Spinal cord (tissue), 9 donors: ENCODE measurements at regions not wholly inside any gene's neighbourhood (a gene's known extent, or its start where the extent isn't known, plus 50 kb on each side); places are given as distances from the start of the nearest gene placed in this dataset.
A peak's percentile ranks its signal among the peaks of the same experiment; 100 is the strongest.

Experiments used
- DNase-seq, 6 donors: peaks; one replicate each; pipeline versions ENCODE4 v3.0.0 to v3.0.0-alpha.2; 2013 to 2015; ENCODE audit warnings: low spot score in 6 of 6, low read depth in 4 of 6
- H3K27ac ChIP-seq: one replicate; pipeline ENCODE4 v1.5.1; 2013; ENCODE audit warnings: low read depth, low read length, control low read depth
- H3K27me3 ChIP-seq: one replicate; pipeline ENCODE4 v1.6.1; 2013; ENCODE audit warnings: low read length; ENCODE audit not compliant: control insufficient read depth, insufficient read depth
- H3K36me3 ChIP-seq: one replicate; pipeline ENCODE4 v1.6.1; 2013; ENCODE audit warnings: low read length; ENCODE audit not compliant: control insufficient read depth, insufficient read depth
- H3K4me1 ChIP-seq: one replicate; pipeline ENCODE4 v1.6.1; 2013; ENCODE audit warnings: low read length; ENCODE audit not compliant: control insufficient read depth, insufficient read depth
- H3K4me3 ChIP-seq: one replicate; pipeline ENCODE4 v1.5.1; 2013; ENCODE audit warnings: low read depth, low read length, control low read depth
- H3K9me3 ChIP-seq: one replicate; pipeline ENCODE4 v1.6.1; 2013; ENCODE audit warnings: low read length; ENCODE audit not compliant: control insufficient read depth, insufficient read depth
- WGBS: methylation state at CpG from one replicate; pipeline ENCODE4 v1.1.5; 2013; ENCODE audit warnings: missing lambda C conversion rate; ENCODE audit not compliant: insufficient coverage; 5-methylcytosine and 5-hydroxymethylcytosine counted together
- donor health status: healthy.

- H3K36me3 ChIP-seq: no peaks in the 10 kb centered on the region
- no peak for DNase-seq
- H3K9me3 ChIP-seq: peaks cover 8% of the 10 kb centered on the region
- no peaks in the 10 kb centered on the region for H3K4me1 ChIP-seq
- H3K27me3 ChIP-seq: no peaks in the 10 kb centered on the region
- 50% methylated on average over 1 of the region's 1 CpG for WGBS
- no peak overlapping the region for H3K27ac ChIP-seq
- no peak overlapping the region for H3K4me3 ChIP-seq
Measured at GRCh38 chr11:112448806-112449205, 188.1 kb upstream of the PLET1 start.

GRCh38 chr11:112451250-112451649 is 190.6 kb upstream of the PLET1 start:
- 100% methylated on average over 1 of the region's 4 CpGs for WGBS
- no peak overlapping the region for H3K4me3 ChIP-seq

GRCh38 chr11:112453601-112454577 is 193.2 kb upstream of the PLET1 start:
- DNase-seq: no peak
- no peaks in the 10 kb centered on the region for H3K4me1 ChIP-seq
- no peak overlapping the region for H3K4me3 ChIP-seq
- no peaks in the 10 kb centered on the region for H3K27me3 ChIP-seq
- 100% methylated on average over 1 of the region's 4 CpGs for WGBS
- peaks cover 1% of the 10 kb centered on the region for H3K9me3 ChIP-seq
- no peak overlapping the region for H3K27ac ChIP-seq
- no peaks in the 10 kb centered on the region for H3K36me3 ChIP-seq

More at GRCh38 chr11:112451250-112451649, 190.6 kb upstream of the PLET1 start:
- DNase-seq: no peak
- no peaks in the 10 kb centered on the region for H3K36me3 ChIP-seq
- H3K4me1 ChIP-seq: no peaks in the 10 kb centered on the region
- H3K27me3 ChIP-seq: no peaks in the 10 kb centered on the region
- H3K27ac ChIP-seq: no peak overlapping the region
- H3K9me3 ChIP-seq: no peaks in the 10 kb centered on the region

- Histone ChIP-seq H3K4me1 (no peaks in the 10 kb centered on the region), H3K27me3 (no peaks in the 10 kb centered on the region), H3K9me3 (peaks cover 1% of the 10 kb centered on the region), H3K27ac (no peak overlapping the region), H3K4me3 (no peak overlapping the region), H3K36me3 (no peaks in the 10 kb centered on the region)
- no CpG with 5 or more reads among the region's 4 CpGs for WGBS
- no peak for DNase-seq
Measured at GRCh38 chr11:112454841-112455240, 194.2 kb upstream of the PLET1 start.

- Histone ChIP-seq H3K9me3 (peaks cover 1% of the 10 kb centered on the region), H3K27ac (no peak overlapping the region), H3K36me3 (no peaks in the 10 kb centered on the region), H3K4me1 (no peaks in the 10 kb centered on the region), H3K27me3 (no peaks in the 10 kb centered on the region), H3K4me3 (no peak overlapping the region)
- DNase-seq: peak in 1 of 6 donors; percentile 18
- WGBS: 91% methylated on average over 1 of the region's 1 CpG
Measured at GRCh38 chr11:112455791-112456190, 195.1 kb upstream of the PLET1 start.

- no peaks in the 10 kb centered on the region for H3K4me1 ChIP-seq
- H3K27ac ChIP-seq: no peak overlapping the region
- WGBS: no CpG with 5 or more reads among the region's 2 CpGs
- no peaks in the 10 kb centered on the region for H3K36me3 ChIP-seq
- no peak for DNase-seq
- H3K4me3 ChIP-seq: no peak overlapping the region
- H3K27me3 ChIP-seq: no peaks in the 10 kb centered on the region
- peaks cover 1% of the 10 kb centered on the region for H3K9me3 ChIP-seq
Measured at GRCh38 chr11:112457532-112457931, 196.9 kb upstream of the PLET1 start.

GRCh38 chr11:112459001-112459400 is 198.3 kb upstream of the PLET1 start:
- no peaks in the 10 kb centered on the region for H3K36me3 ChIP-seq
- no CpG with 5 or more reads among the region's 4 CpGs for WGBS
- H3K9me3 ChIP-seq: peaks cover 1% of the 10 kb centered on the region
- no peak overlapping the region for H3K4me3 ChIP-seq
- no peak overlapping the region for H3K27ac ChIP-seq
- H3K27me3 ChIP-seq: no peaks in the 10 kb centered on the region
- no peak for DNase-seq
- no peaks in the 10 kb centered on the region for H3K4me1 ChIP-seq

DNA sequence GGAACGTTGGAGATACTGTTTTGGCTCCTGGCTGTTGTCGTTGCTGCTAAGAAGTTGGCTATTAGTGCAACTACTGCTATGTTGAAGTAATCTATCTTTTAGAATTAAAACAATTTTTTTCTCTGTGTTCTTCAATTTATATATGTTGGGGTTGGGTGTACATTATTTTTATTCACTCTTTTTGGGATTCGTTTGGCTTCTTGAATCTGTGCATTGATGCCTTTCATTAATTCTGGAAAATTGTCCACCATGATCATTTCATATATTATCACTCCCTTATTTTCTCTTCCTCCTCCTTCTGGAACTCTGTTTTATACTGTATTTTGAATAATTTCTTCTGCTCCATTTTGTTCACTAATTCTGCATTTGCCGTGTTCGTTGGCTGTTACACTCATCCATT is 199.5 kb upstream of the PLET1 start:
- no peaks in the 10 kb centered on the region for H3K27me3 ChIP-seq
- no peak overlapping the region for H3K4me3 ChIP-seq
- no CpG with 5 or more reads among the region's 5 CpGs for WGBS
- H3K36me3 ChIP-seq: no peaks in the 10 kb centered on the region
- no peak for DNase-seq
- peaks cover 1% of the 10 kb centered on the region for H3K9me3 ChIP-seq
- no peak overlapping the region for H3K27ac ChIP-seq
- no peaks in the 10 kb centered on the region for H3K4me1 ChIP-seq

DNA sequence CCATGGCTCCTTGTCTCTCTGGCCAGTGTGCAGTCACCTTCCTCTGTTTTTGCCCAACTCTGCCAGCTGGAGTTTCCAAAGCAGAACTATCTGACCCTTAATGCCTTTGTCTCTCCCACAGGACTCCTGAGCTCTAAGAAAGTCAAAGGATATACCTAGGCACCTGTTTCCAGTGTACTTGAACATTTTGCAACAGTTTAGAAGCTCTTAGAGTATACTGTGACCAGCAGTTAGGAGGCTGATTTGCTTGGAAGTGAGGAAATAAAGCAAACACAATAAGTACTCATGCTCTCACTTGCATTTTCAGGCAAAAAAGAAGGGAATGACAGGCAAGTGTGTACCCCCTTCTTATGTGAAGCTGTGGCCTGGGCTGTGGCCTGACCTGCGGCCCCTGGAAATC is 204.3 kb upstream of the PLET1 start:
- 100% methylated on average over 1 of the region's 1 CpG for WGBS
- no peaks in the 10 kb centered on the region for H3K4me1 ChIP-seq
- H3K27me3 ChIP-seq: no peaks in the 10 kb centered on the region
- H3K9me3 ChIP-seq: no peaks in the 10 kb centered on the region
- no peak overlapping the region for H3K27ac ChIP-seq
- no peak overlapping the region for H3K4me3 ChIP-seq
- no peak for DNase-seq
- no peaks in the 10 kb centered on the region for H3K36me3 ChIP-seq

GRCh38 chr11:112465433-112466024 is 204.9 kb upstream of the PLET1 start:
- Histone ChIP-seq H3K4me3 (no peak overlapping the region), H3K27me3 (no peaks in the 10 kb centered on the region), H3K4me1 (no peaks in the 10 kb centered on the region), H3K27ac (no peak overlapping the region), H3K9me3 (no peaks in the 10 kb centered on the region), H3K36me3 (no peaks in the 10 kb centered on the region)
- no peak for DNase-seq
- 72% methylated on average over 5 of the region's 6 CpGs for WGBS
